GM12878 (cell line): ENCODE measurements at regions not wholly inside any gene's neighbourhood (a gene's known extent, or its start where the extent isn't known, plus 50 kb on each side); places are given as distances from the start of the nearest gene placed in this dataset.

ENCODE experiments used
- ATAC-seq: fragments of 200-7000 bp; cut with Tn5 transposase; 3 replicates; pipeline ENCODE4 v1.9.1; 2020; ENCODE audit warnings: mild to moderate bottlenecking, moderate library complexity
- BruUV-seq: library from RNA; stranded (reverse); fragments of 400-500 nt; replicated peaks from 2 replicates; lab custom pipeline; 2021; lab: Mats Ljungman, UMichigan
- CTCF ChIA-PET: fragments of 300-600 bp; sonication (Branson Sonifier 250); formaldehyde crosslinking; extraction: SDS; loops from one replicate; lab custom pipeline; 2021; ENCODE audit warnings: inconsistent platforms; lab: Yijun Ruan, JAX
- POLR2A ChIA-PET: fragments of 350-600 bp; formaldehyde crosslinking; extraction: SDS; loops from one replicate; lab custom pipeline; 2021; ENCODE audit warnings: inconsistent platforms; lab: Charles Lee
- RAD21 ChIA-PET: fragments of 300-600 bp; sonication (Branson Sonifier 250); formaldehyde crosslinking; loops from one replicate; lab custom pipeline; 2023; ENCODE audit warnings: antibody characterized with exemption; ENCODE audit not compliant: unreplicated experiment; lab: Charles Lee
- SMC1A ChIA-PET: fragments of 300-600 bp; sonication (Branson Sonifier 250); formaldehyde crosslinking; loops from one replicate; lab custom pipeline; 2023; ENCODE audit not compliant: unreplicated experiment, uncharacterized antibody; lab: Charles Lee
- DNase-seq: peaks from one replicate; pipeline ENCODE4 v3.0.0-alpha.2; 2011; ENCODE audit warnings: low read depth, low spot score
- FAIRE-seq: peaks from 3 replicates; lab custom pipeline; 2011; peaks lifted over from hg19 to GRCh38; lab: Jason Lieb, UNC
- H2AFZ ChIP-seq: 2 replicates; pipeline ENCODE4 v1.6.0; 2011; ENCODE audit warnings: low read depth, low read length, control low read depth; ENCODE audit not compliant: control insufficient read depth
- H3K27ac ChIP-seq: 2 replicates; pipeline ENCODE4 v1.5.1; 2011; ENCODE audit warnings: control low read depth; ENCODE audit not compliant: control insufficient read depth, insufficient read depth
- H3K27me3 ChIP-seq, 2 experiments: replicated peaks in 1 of 2; 2 replicates each; pipeline versions ENCODE4 v1.6.0 to v1.6.1; 2011; ENCODE audit warnings: low read length in 1 of 2; ENCODE audit not compliant: control insufficient read depth in 2 of 2, insufficient read depth in 2 of 2
- H3K36me3 ChIP-seq, 2 experiments: 2 replicates each; pipeline ENCODE4 v1.5.1; 2011; ENCODE audit warnings: low read length in 1 of 2; ENCODE audit not compliant: control insufficient read depth in 2 of 2, insufficient read depth in 2 of 2
- H3K4me1 ChIP-seq: 2 replicates; pipeline ENCODE4 v1.6.1; 2011; ENCODE audit warnings: mild to moderate bottlenecking, low read length, moderate library complexity, mixed read lengths; ENCODE audit not compliant: control insufficient read depth, insufficient read depth
- H3K4me2 ChIP-seq: 2 replicates; pipeline ENCODE4 v1.6.0; 2011; ENCODE audit warnings: control low read depth; ENCODE audit not compliant: control insufficient read depth, insufficient read depth
- H3K4me3 ChIP-seq: fragments of 200-600 bp; sonication (generic); 2 replicates; pipeline ENCODE4 v1.5.1; 2016
- H3K79me2 ChIP-seq: 2 replicates; pipeline ENCODE4 v1.6.0; 2011; ENCODE audit warnings: low read length; ENCODE audit not compliant: control insufficient read depth, insufficient read depth
- H3K9ac ChIP-seq: 2 replicates; pipeline ENCODE4 v1.8.0; 2011; ENCODE audit warnings: low read length, control low read depth, mixed read lengths; ENCODE audit not compliant: control insufficient read depth, insufficient read depth
- H3K9me3 ChIP-seq: replicated peaks from 3 replicates; pipeline ENCODE4 v1.5.1; 2011; ENCODE audit warnings: mild to moderate bottlenecking, low read length; ENCODE audit not compliant: control insufficient read depth, insufficient read depth
- H4K20me1 ChIP-seq: 2 replicates; pipeline ENCODE4 v1.6.0; 2011; ENCODE audit not compliant: control insufficient read depth, insufficient read depth
- BACH1 ChIP-seq: fragments of 450-650 bp; IDR thresholded peaks from 2 replicates; pipeline ENCODE4 v1.6.1; 2017; ENCODE audit warnings: mild to moderate bottlenecking, borderline replicate concordance
- BCL11A ChIP-seq: IDR thresholded peaks from 2 replicates; pipeline ENCODE4 v1.6.1; 2011; ENCODE audit warnings: low read depth, low read length
- BCL3 ChIP-seq: IDR thresholded peaks from 2 replicates; pipeline ENCODE4 v1.6.1; 2011; ENCODE audit warnings: borderline replicate concordance, low read depth, mild to moderate bottlenecking, moderate library complexity, low read length; ENCODE audit not compliant: insufficient read depth, poor library complexity, severe bottlenecking
- EED ChIP-seq: sonication (generic); IDR thresholded peaks from 2 replicates; pipeline ENCODE4 v1.6.1; 2016; ENCODE audit warnings: antibody characterized with exemption, low read depth
- FOXK2 ChIP-seq: fragments of 450-650 bp; IDR thresholded peaks from 2 replicates; pipeline ENCODE4 v1.6.1; 2017; ENCODE audit warnings: mild to moderate bottlenecking, moderate library complexity
- FOXM1 ChIP-seq: IDR thresholded peaks from 2 replicates; pipeline ENCODE4 v1.6.1; 2012; ENCODE audit warnings: low read depth, mild to moderate bottlenecking, inconsistent platforms, low read length, moderate library complexity
- IRF3 ChIP-seq: fragments of 450-650 bp; IDR thresholded peaks from 2 replicates; pipeline ENCODE4 v1.6.1; 2014; ENCODE audit warnings: mild to moderate bottlenecking
- MAX ChIP-seq: IDR thresholded peaks from 2 replicates; pipeline ENCODE4 v1.6.1; 2012; ENCODE audit warnings: low read depth, low read length, improper control_type of control experiment
- RELB ChIP-seq: fragments of 450-650 bp; IDR thresholded peaks from 2 replicates; pipeline ENCODE4 v1.6.1; 2017; ENCODE audit warnings: low read depth, mild to moderate bottlenecking, moderate library complexity
- SIX5 ChIP-seq: IDR thresholded peaks from 2 replicates; pipeline ENCODE4 v1.6.1; 2011; ENCODE audit warnings: mild to moderate bottlenecking, low read depth, low read length, moderate library complexity; ENCODE audit not compliant: severe bottlenecking
- SKIL ChIP-seq: fragments of 450-650 bp; IDR thresholded peaks from 2 replicates; pipeline ENCODE4 v1.6.1; 2017; ENCODE audit warnings: mild to moderate bottlenecking, low read depth, inconsistent platforms; ENCODE audit not compliant: poor library complexity, severe bottlenecking
- SMC3 ChIP-seq: IDR thresholded peaks from 2 replicates; pipeline ENCODE4 v1.6.1; 2011; ENCODE audit warnings: low read length, improper control_type of control experiment, borderline replicate concordance
- SREBF2 ChIP-seq: IDR thresholded peaks from 2 replicates; pipeline ENCODE4 v1.6.1; 2012; ENCODE audit warnings: mild to moderate bottlenecking, low read length
- STAT3 ChIP-seq: IDR thresholded peaks from 2 replicates; pipeline ENCODE4 v1.6.1; 2011; ENCODE audit warnings: low read depth, low read length, improper control_type of control experiment
- TBL1XR1 ChIP-seq: IDR thresholded peaks from 2 replicates; pipeline ENCODE4 v1.6.1; 2012; ENCODE audit warnings: low read depth, low read length, improper control_type of control experiment
- ZNF207 ChIP-seq: fragments of 450-650 bp; IDR thresholded peaks from 2 replicates; pipeline ENCODE4 v1.6.1; 2014; ENCODE audit warnings: antibody characterized with exemption, mild to moderate bottlenecking, borderline replicate concordance
- ZNF384 ChIP-seq: IDR thresholded peaks from 2 replicates; pipeline ENCODE4 v1.6.1; 2012; ENCODE audit warnings: low read depth, mild to moderate bottlenecking, low read length, improper control_type of control experiment, borderline replicate concordance
- ZNF622 ChIP-seq: fragments of 450-650 bp; IDR thresholded peaks from 2 replicates; pipeline ENCODE4 v1.6.1; 2017; ENCODE audit warnings: mild to moderate bottlenecking, inconsistent platforms
- WGBS: methylation state at CpG from one replicate; pipeline ENCODE4 v1.1.6; 2016; ENCODE audit warnings: low lambda C conversion rate; ENCODE audit not compliant: insufficient replicate concordance, insufficient coverage; ENCODE audit errors: missing lambda C conversion rate; 5-methylcytosine and 5-hydroxymethylcytosine counted together
- in situ Hi-C: fragments of 300-500 bp; cut with MboI; formaldehyde crosslinking; loops from 9 replicates; pipeline ENCODE4 v1.14.3; 2018; ENCODE audit warnings: mixed read lengths
- intact Hi-C: fragments of 100-400 bp; cut with micrococcal nuclease; formaldehyde crosslinking; loops from one replicate; pipeline ENCODE4 v1.14.2; 2022; ENCODE audit not compliant: unreplicated experiment

GRCh38 chr3:89622063-89622700, 514.8 kb downstream of the EPHA3 start (continued):
- TF ChIP-seq SKIL (no peak), MAX (no peak), EED (no peak), ZNF384 (no peak), SREBF2 (no peak), SMC3 (no peak), RELB (no peak)

- SMC1A ChIA-PET, result interaction anchor here (1.7 kb wide), 1 partner anchor 28 kb away, joined by 3 read pairs; no protein-coding TSS in a partner anchor
- no peak for ATAC-seq
- H3K4me2 ChIP-seq, result no peak overlapping the region
- no peak overlapping the region for H2AFZ ChIP-seq
- RAD21 ChIA-PET, result interaction anchor here (1.4 kb wide), 1 partner anchor 467 kb away, joined by 3 read pairs; no protein-coding TSS in a partner anchor
- TF ChIP-seq BCL3, result no peak
- no peak for TF ChIP-seq STAT3
- no peak for TF ChIP-seq ZNF622
- no peak for TF ChIP-seq IRF3
- no peak for TF ChIP-seq FOXM1
- TF ChIP-seq SIX5, result no peak
- no peak for TF ChIP-seq BCL11A
- TF ChIP-seq ZNF207, result no peak
- no peak for TF ChIP-seq BACH1
- TF ChIP-seq TBL1XR1, result no peak
- no peak for TF ChIP-seq FOXK2
- TF ChIP-seq, all 136 proteins: peak for 0
- WGBS, result 26% methylated on average over 4 of the region's 4 CpGs
- H3K4me1 ChIP-seq, result no peaks in the 10 kb centered on the region
- H3K27ac ChIP-seq, result no peak overlapping the region
- H3K9me3 ChIP-seq, result no peaks in the 10 kb centered on the region
- ChIA-PET CTCF (no interaction called here), POLR2A (no interaction called here)
- no peak overlapping the region for H3K9ac ChIP-seq
- in situ Hi-C loops (no loop called here), intact Hi-C loops (no loop called here)
- no peak for DNase-seq
- FAIRE-seq, result no peak
- no peaks in the 10 kb centered on the region for H3K36me3 ChIP-seq
- BruUV-seq, result no TSS peak
- no peak overlapping the region for H3K4me3 ChIP-seq
- H3K27me3 ChIP-seq, result no peaks in the 10 kb centered on the region
- no peaks in the 10 kb centered on the region for H4K20me1 ChIP-seq
- H3K79me2 ChIP-seq, result no peaks in the 10 kb centered on the region
Measured at GRCh38 chr3:89624494-89624893, 517.1 kb downstream of the EPHA3 start.
